HG02642 (cell line): ENCODE measurements at regions not wholly inside any gene's neighbourhood (a gene's known extent, or its start where the extent isn't known, plus 50 kb on each side); places are given as distances from the start of the nearest gene placed in this dataset.
"Not testable (repeated sequence)": the region's sequence is repeated elsewhere in the genome, so short reads cannot be mapped to it uniquely, and the experiment has no call there.

Experiments used
- ATAC-seq: cut with Tn5 transposase; IDR thresholded peaks from one replicate; pipeline ENCODE4 v1.9.1; 2021; ENCODE audit warnings: mild to moderate bottlenecking; ENCODE audit not compliant: unreplicated experiment, poor library complexity

DNA sequence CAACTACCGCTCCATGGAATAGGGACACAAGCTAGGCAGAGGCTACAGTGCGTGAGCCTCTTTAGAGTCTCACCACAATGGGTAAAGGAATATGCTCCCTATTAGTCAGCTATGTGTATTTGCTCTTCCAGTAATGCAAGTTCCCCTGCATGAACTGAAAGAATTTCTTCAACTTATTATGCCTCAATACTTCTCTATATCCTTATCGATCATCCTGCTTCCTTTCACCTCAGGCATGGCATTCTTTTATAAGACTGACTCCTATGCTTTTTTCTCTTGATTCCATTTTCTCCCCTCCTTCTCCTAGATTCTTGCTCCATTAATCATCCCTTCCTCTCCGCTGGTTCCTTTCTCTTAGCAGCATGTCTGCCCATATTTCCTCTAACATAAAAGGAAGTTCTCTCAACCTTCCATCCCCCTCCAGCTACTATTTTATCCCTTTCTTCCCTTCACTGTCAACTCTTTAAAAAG lies 94.5 kb upstream of the CPM start:
- ATAC-seq: no peak

DNA sequence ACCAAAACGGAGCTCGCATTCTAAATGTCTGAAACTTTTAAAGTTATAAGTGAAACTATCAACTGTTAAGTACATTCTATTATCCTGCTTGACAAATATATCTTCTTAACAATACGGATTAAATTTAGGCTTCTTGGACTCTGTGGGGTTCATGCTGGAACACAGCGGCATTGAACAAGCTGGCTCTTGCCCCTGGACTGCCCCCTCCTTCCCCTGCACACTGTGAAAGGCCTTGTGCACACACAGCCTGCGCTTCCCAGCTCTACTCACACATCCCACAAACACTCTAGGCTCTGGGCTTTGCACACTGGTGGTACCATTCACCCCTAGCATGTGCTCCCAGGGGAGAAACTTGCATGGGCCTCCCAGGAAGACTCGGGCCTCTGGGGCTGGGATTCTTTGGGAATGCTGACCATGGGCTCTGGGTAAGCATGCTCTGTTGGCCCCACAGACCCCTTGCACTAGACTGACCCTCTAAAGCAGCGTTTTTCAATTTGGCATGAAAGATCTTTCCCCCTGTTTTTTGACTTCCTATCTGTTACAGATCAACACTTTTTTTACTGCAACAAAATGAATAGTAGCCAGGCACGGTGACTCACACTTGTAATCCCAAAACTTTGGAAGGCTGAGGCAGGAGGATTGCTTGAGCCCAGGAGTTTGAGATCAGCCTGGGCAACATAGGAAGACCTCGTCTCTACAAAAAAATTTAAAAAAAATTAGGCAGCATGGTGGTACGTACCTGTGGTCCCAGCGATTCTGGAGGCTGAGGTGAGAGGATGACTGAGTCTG lies 96.2 kb upstream of the CPM start:
- ATAC-seq: no peak

DNA sequence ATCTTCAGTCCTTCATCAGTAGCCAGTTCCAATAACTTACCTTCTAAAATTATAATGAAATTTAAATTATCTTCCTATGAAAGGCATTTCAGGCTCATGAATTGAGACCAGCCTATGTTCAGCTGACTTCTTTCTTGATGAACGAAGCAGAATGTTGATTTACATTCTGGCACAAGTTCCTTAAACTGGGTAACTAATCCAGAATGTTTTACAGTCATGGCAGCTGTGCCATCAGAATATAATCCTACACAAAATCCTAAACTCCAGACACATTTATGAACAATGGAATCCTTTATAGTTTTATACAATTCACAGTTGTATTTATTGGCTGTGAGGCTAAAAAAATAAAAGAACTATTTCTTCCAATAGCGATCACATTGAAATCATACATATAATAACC lies 97.3 kb upstream of the CPM start:
- ATAC-seq: no peak

DNA sequence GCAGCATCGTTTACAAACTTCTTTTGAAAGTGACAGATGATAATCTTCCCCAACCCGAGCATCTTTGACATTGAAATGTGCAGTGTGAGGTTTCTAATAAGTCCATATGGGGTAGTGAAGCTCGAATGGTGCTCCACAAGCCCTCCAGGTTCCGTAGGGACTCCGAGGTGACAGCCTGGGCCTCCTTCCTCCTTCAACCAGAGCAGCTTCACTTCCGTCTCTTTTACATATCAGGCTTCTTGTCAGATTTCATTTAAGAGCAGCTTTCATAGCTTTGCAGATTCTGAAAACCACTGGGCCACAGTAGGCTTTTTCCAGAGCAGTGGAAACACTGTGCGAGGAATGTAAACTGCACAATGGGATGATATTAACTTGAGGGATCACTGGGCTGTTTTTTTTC lies 103.6 kb upstream of the CPM start:
- ATAC-seq: no peak

DNA sequence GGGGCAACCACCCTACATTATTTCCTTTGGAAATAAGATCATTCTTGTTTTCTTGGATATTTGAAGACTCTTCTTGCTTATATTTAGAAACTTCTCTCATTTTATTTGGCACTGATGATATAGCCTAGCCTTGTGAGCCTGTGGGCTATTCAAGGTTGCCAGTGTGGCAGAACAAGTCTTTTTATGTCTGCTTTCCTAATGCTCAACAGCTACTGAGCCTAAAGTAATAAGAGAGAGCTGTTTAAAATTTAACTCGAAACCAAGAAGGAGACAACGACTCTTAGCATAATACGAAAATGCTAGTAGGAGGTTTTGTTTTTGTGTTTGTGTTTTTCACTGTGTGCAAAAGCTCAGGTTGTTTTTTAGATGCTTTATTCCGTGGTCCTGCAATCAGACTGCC lies 104.0 kb upstream of the CPM start:
- ATAC-seq: no peak

DNA sequence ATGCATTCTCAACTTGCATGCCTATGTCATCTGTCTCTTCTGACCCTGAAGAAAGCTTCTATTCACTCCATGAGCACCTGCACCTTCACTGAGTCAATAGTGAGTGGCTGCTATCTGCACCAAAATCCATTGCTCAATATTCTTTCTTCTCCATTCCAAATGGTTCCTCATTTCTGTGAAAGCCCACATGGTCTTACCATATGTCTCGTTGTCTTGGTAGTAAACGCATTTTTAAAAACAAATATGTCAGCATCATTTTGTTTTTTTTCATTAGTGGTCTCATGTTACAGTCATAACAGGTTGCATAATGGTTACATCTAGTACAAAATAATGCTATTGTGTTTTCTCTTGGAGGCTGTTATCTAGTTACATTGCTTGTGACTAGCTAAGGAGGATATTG lies 106.9 kb upstream of the CPM start:
- no peak for ATAC-seq

DNA sequence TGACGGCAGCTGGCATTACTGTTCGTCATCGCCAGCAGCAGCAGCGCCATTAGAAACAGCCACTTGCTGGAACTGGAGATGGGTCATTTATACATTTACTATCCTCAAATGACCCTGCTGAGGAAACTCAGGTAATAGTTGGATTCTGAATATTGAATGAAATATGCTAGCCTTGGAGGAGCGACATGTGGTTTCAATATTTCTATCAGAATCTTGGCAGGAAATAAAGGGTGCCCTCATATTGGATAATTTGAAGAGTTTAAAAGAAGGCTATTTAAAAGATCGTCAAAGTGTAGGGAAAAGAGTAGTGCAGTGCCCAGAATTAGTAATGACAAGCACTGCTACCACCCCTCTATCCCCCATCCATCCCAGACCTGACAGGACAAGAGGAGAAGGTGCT lies 109.6 kb upstream of the CPM start:
- no peak for ATAC-seq

DNA sequence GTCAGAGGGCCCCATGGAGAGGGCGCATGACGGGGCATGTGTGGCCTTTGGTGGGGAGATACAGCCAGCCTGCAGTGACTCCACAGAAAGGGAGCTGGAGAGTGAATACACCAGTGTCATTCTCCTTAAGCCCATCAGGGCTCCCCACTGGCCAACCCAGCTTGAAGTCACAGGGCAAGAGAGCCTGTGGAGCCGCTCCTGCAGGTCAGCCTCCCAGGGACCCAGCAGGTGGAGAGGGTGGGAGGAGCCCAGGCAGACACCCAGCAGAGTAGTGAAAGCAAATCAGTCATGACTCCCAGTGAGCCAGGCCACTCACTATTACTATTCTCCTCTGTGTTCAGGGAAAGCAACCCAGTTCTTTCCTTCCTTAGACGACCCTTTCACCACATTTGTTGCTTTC lies 110.0 kb upstream of the CPM start:
- ATAC-seq: no peak

DNA sequence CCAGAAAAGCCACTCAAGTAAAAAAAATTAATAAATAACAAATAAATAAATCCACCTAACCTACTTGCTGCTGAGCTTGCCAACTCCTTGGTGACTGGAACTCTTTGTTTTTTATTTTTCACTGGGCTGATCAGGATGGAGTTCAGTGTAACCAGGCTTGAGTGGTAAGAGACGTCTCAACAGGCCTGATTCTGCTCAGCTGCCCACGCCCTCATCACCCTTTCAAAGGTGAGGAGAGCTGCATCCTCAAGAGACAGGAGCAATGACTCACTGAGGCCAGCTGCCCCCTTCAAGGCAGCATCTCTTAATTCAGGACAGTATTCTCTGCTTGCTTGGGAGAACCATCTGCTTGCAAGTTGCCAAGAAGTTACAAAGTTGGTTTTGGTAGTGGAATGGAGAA lies 111.9 kb upstream of the CPM start:
- no peak for ATAC-seq

DNA sequence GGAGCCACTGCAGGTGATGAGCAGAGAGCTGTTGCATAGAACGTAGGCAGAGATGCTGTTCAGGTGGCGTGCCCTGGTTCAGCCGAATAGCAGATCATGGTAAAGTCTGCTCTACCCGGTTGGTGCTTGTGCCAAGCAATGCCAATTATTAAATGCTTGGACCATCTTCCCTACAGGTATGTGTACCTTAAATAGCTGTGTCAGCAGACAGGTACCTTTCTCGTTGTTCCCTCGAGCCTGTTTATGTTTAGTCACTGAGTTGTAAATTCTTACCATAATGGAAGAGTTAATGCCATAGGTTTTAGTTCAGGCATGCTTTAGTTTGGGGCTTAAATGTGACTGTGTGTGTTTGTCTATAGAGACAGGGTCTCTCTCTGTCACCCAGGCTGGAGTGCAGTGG lies 112.5 kb upstream of the CPM start:
- no peak for ATAC-seq

DNA sequence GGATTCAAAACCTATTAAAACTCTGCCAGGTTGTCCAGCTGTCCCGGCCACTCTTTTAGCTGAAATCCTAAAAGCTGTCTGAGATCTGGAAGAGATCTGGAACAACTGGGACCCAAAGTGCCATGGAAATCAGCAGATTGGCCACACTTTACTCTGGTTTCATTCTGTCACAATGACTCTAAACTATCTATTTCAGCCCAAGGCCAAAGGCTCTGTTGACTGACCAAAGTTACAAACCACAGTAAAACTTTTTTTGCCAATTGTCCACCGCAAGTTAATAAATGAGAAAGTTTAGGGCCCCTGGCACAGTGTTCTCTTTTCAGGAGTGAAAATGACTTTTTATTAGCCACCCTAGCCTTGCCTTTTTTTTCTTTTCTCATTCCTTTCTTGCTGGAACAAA lies 113.4 kb upstream of the CPM start:
- ATAC-seq: no peak

DNA sequence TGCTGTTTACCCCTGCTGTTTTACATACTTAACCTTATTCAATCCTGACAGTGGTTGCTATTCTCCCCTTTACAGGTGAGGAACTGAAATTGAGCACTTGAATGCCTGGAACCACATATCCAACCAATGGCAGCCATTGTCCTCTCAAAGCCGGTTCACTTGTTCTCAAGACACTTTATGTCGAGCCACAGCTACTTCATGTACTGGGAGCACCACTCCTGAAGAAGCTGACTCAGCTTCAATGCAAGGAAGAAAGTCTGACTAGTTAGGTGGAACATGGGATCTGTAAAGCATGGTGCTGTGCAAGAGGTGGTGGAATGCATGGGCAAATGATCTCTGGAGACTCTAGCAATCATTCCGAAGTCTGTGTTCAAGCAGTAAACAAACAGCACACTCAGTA lies 113.9 kb upstream of the CPM start:
- ATAC-seq: no peak

DNA sequence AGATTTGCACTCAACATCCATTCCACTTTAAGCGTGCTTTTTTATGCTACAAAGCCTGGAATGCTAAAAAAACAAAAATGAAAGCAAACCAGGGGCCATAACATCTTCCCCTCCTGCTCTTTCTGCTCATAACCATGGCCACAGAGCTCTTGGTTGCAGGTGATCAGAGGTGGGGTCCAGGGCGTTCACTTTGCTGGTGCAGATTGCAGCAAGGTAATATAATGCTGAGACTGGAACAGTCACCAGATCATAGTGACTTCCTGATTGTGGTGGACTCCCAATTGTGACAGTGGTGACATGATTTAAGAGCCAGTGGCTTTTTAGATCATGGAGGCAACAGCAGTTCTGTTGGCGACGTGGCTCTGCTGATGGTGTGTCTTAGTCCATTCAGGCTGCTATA lies 115.0 kb upstream of the CPM start:
- no peak for ATAC-seq

DNA sequence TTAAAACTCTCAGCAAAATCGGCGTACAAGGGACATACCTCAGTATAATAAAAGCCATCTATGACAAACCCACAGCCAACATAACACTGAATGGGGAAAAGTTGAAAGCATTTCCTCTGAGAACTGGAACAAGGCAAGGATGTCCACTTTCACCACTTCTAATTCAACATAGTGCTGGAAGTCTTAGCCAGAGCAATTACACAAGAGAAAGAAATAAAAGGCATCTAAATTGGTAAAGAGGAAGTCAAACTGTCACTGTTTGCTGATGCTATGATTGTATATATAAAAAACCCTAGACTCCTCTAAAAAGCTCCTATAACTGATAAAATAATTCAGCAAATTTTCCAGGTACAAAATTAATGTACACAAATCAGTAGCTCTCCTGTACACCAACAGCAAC lies 116.9 kb upstream of the CPM start:
- not testable (repeated sequence) for ATAC-seq

DNA sequence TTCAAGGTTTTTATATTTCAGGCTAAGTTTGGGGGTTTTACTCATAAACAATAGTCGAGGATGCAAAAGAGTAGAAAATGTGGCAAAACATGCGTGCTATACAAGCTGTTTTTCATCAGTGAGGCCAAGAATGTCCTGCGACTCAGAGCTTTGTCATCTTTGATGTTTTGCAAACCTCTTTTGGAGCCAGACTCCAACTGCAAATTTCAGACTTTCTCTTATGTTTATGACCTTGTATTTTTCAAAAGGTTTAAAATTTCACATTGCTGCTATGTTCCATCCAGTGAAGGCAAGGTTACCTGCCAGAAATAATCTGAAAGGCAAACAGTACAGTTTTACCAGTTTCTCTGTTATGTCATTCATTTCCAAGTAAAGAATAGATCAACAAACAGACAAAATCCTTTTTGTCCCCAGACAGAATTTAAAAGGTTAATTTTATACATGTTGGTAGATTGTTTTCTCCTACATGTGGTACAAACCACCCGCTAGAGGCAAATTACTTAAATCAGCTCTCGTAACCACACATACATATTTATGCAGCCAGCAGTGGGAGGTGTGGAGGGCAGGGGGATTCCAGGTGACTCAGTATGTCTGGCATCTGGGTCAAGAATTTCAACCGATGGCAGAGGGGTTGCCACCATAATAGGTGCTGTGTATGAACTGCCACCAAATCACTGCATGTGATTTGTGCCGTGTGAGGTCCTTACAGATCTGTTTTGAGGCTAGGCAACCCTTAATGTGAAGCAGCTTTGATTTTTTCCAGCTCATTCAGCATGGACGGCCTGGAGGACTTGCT lies 119.8 kb upstream of the CPM start:
- ATAC-seq: peak; percentile 53

DNA sequence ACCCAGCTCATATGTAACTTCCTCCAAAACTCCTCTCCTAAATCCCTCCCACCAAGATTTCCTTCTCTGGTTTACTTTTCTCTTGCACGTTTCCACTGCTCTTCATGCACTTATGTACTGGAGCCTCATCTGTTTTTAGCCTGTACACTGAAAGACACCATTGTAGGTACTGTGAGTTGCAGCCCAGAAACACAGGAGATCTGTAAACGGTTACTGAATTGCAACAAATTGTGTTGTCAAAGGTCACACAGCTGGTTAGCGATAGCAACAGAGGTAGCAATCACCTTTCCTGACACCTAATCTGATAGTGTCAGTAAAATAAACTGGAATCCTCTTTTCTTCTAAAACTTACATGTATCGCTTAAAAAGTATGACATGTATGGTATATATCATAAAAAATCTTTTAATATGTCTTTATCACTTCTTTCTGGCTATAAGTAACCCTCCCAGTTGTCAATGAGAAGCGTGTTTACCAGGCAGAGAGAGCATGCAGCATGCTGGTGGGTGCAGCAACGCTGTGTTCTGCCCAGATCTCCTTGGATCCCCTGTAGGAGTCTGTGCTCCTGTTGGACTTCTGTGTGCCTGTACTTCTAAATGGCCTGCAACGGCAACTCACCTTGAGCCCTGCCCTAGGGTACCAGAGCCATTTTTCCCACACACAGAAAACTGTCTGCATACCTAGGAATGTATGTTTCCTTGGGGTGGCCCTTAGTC lies 121.5 kb upstream of the CPM start:
- no peak for ATAC-seq

DNA sequence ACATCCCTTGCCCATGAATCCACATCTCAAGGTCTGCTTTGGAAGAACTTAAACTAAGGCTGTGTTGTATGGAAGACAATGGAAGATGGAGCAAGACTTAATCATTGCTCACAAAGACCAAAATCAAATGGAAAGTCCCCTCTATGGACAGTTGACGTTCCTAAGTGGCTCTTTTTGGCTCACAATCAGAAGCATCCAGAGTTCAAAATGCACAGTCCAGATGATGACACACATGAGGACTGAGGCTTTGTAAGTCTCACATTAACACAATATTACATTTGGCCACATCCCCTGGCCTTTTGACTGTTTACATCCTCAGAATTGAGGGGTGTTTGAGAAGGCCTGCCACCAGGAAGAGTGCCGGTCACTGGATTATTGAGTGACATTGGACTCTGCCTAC lies 122.3 kb upstream of the CPM start:
- ATAC-seq: no peak

DNA sequence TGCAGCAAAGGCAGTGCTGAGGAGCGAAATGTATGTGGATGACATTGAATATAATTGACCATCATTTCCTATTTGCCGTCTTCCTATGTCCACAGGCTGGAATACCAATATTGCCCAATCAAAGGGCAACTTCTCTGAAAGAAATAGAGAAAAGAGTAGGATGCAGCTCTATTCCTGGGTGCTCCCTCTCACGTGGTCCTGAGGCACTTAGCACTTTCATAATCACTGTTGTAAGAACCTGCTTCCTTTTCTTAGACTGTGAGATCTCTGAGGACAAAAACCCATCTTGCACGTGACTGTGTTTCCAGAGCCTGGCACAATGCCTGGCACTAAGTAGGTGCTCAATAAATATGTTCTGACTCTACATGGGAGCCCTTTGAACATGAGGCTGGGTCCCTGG lies 122.7 kb upstream of the CPM start:
- no peak for ATAC-seq

DNA sequence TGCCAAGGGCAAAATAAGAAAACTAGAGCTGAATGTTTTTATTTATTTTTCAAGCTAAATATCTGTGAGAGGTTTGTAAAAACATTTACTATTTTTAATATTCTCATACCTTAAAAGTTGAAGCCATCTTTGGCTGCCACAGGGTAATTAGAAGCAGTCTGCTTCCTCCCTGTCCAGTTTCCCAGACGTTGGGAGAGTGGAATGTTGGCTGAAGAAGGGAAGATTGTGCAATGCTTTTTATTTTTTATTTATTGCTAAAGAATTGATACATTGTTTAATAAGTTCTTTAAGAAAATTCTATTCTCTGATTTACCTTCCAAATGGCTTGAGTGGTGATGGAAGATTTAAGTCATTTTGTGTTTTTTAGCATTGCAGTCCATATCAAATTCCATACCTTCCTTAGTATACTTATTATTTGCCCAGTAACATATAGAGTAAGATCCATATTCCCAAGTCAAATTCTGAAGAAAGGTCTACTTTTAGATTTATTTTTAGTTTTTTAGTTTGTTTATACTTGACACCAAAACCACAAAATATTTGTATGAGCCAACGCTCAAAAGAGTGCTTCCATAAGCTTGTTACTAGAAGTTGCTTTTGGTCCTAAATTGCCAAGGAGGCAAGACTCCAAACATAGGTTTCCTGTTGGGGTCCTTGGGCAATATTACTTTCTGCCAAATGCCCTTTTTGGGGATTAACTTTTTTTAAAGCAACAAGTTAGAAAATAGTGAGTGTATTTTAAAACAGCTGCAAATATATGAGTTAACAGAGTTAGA lies 124.0 kb upstream of the CPM start:
- no peak for ATAC-seq

DNA sequence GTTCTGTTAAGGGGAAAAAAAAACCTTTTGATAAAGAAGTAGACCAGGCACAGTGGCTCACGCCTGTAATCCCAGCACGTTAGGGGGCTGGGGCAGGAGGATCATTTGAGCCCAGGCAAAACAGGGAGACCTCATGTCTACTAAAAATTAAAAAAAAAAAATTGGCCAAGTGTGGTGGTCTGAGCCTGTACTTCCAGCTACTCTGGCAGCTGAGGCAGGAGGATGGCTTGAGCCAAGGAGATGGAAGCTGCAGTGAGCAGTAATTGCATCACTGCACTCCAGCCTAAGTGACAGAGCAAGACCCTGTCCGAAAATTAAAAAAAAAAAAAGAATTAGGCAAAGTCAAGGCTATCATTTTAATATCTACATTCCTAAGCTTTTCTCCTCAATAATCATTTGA lies 124.8 kb upstream of the CPM start:
- ATAC-seq: no peak
